ENCODE measurements at regions not wholly inside any gene's neighbourhood (a gene's known extent, or its start where the extent isn't known, plus 50 kb on each side); places are given as distances from the start of the nearest gene placed in this dataset.

DNA sequence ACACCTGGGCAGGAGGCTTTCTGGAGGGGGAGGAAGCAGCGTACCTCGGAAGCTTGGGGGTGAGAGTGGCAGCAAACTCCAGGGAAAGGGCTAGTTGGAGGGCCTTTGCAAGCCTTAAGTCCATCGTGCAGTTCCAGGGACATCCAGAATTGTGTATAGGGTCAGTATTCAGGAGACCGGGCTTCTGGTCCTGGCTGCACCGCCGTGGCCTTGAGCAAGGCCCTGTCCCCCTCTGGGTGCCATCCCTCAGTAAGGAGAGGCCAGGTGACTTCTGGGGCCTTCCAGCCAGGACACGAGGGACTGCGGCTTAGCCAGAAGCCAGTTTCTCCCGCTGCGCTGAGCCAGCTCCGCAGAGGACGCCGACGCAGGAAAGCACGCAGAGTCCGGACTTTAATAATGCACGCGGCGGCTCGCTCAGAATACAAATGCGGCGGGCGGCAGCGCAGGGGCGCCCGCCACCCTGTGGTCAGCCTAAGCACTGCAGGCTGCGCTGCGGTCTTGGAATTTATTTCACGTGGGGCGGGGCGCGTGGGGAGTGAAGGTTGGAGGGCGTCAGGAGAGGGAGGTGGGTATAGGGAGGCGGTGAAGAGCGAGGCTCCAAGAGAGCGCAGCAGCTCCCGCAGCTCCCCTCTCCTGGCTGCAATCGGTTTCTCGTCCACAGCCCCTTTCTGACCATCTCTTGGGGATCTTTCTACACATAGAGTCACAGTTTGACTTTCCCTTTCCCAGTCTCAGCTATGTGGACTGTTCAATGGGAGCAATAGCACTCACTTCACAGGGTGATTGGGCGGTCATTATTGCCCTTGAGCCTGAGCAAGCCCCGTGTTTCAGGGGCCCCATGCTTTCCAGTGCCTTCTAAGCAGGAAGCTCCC lies 94.1 kb upstream of the GPR50 start:
- no peak overlapping the region for H4K8ac ChIP-seq (ENCODE audit: low read depth, low read length)
- H2BK12ac ChIP-seq (ENCODE audit: low read length), result no peak overlapping the region
- no peaks in the 10 kb centered on the region for H3K9me3 ChIP-seq (ENCODE audit: insufficient read depth, low read depth, low read length)
- no peak overlapping the region for H4K12ac ChIP-seq (ENCODE audit: low read depth, low read length)
- no peak overlapping the region for H3K27ac ChIP-seq (ENCODE audit: low read depth, low read length)
- no peak overlapping the region for H3K14ac ChIP-seq (ENCODE audit: low read length)
- H3K79me1 ChIP-seq (ENCODE audit: low read length), result no peaks in the 10 kb centered on the region
- H3K18ac ChIP-seq (ENCODE audit: low read length), result no peak overlapping the region
- no peak overlapping the region for H3K23ac ChIP-seq (ENCODE audit: low read length)
- peaks cover 2 to 4% of the 10 kb centered on the region in 2 experiments for H3K4me1 ChIP-seq (ENCODE audit: control insufficient read depth in 1 of 2, insufficient read depth in 2 of 2, low read length in 2 of 2)
- no peak overlapping the region for H4K91ac ChIP-seq (ENCODE audit: low read depth, low read length)
- no peaks in the 10 kb centered on the region for H3K27me3 ChIP-seq (ENCODE audit: insufficient read depth, low read length)
- H2BK120ac ChIP-seq (ENCODE audit: insufficient read depth, low read length, poor library complexity), result no peak overlapping the region
- H2AFZ ChIP-seq (ENCODE audit: insufficient read depth, low read length, poor library complexity), result peak overlapping the region; percentile 17
- no peak overlapping the region for H2AK5ac ChIP-seq (ENCODE audit: low read length)
- H3K4me3 ChIP-seq (ENCODE audit: low read depth, low read length), result no peak overlapping the region
- WGBS (ENCODE audit: extremely low coverage, insufficient coverage, insufficient read length), result no CpG with 5 or more reads among the region's 41 CpGs
- no peaks in the 10 kb centered on the region for H3K36me3 ChIP-seq (ENCODE audit: control insufficient read depth in 1 of 2, insufficient read depth in 2 of 2, low read length in 2 of 2)
- H3K9ac ChIP-seq (ENCODE audit: low read length), result no peak overlapping the region
- H3K79me2 ChIP-seq (ENCODE audit: control insufficient read depth, insufficient read depth, low read length, poor library complexity), result no peaks in the 10 kb centered on the region
- H3K4ac ChIP-seq (ENCODE audit: low read depth, low read length), result no peak overlapping the region
- peak overlapping the region; percentile 63 for H3K4me2 ChIP-seq (ENCODE audit: low read length)
- H2BK5ac ChIP-seq (ENCODE audit: low read depth, low read length, poor library complexity), result no peak overlapping the region
- DNase-seq, result peak; percentile 49 to 76

DNA sequence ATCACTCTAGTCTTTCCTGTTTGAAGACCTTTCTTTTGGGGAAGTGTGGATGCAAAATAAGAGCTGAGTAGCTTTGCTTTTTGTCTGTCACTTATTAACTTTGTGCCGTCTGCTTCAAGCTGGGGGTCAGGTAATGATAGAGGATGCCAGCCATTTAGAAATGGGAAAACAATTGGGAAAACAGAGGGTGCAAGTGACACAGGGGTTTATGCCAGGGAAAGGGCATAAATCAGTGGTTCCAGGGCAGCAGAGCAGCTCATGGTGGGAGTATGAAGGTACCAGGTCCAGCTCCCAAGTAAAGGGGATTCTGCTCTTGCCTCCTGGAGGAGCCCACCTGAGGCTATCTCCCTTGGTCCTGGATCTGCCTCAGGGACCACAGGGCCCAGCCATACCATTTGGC lies 91.9 kb upstream of the GPR50 start:
- H3K4me2 ChIP-seq (ENCODE audit: low read length), result no peak overlapping the region

DNA sequence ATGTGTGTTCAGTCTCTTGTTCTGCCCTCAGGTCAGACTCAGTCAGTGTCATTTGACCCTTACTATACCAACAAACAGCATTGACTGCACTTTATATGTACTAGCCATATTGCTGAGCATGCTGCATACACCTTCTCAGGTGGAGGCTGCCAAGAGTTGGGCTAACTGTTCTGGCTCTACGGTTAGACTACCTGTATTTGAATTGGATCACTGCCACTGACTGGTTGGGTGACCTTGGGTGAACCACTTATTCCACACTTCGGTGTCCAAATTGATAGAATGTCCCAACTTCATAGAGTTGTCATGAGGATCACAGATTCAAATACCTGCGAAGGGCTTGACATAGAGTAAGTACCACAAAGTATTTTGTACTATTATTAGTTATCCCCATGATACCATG lies 91.2 kb upstream of the GPR50 start:
- Histone ChIP-seq H3K27me3 (ENCODE audit: insufficient read depth, low read length) (no peaks in the 10 kb centered on the region), H4K12ac (ENCODE audit: low read depth, low read length) (no peak overlapping the region), H3K36me3 (ENCODE audit: control insufficient read depth in 1 of 2, insufficient read depth in 2 of 2, low read length in 2 of 2) (no peaks in the 10 kb centered on the region), H3K4ac (ENCODE audit: low read depth, low read length) (no peak overlapping the region), H3K9ac (ENCODE audit: low read length) (no peak overlapping the region), H4K8ac (ENCODE audit: low read depth, low read length) (no peak overlapping the region), H3K4me1 (ENCODE audit: control insufficient read depth in 1 of 2, insufficient read depth in 2 of 2, low read length in 2 of 2) (peaks cover 2 to 4% of the 10 kb centered on the region in 2 experiments), H3K79me1 (ENCODE audit: low read length) (no peaks in the 10 kb centered on the region), H2BK120ac (ENCODE audit: insufficient read depth, low read length, poor library complexity) (no peak overlapping the region), H2AFZ (ENCODE audit: insufficient read depth, low read length, poor library complexity) (no peak overlapping the region), H3K14ac (ENCODE audit: low read length) (no peak overlapping the region), H3K27ac (ENCODE audit: low read depth, low read length) (no peak overlapping the region), H2BK12ac (ENCODE audit: low read length) (no peak overlapping the region), H3K18ac (ENCODE audit: low read length) (no peak overlapping the region), H3K79me2 (ENCODE audit: control insufficient read depth, insufficient read depth, low read length, poor library complexity) (no peaks in the 10 kb centered on the region), H3K23ac (ENCODE audit: low read length) (no peak overlapping the region), H3K9me3 (ENCODE audit: insufficient read depth, low read depth, low read length) (no peaks in the 10 kb centered on the region), H2BK5ac (ENCODE audit: low read depth, low read length, poor library complexity) (no peak overlapping the region), H4K91ac (ENCODE audit: low read depth, low read length) (no peak overlapping the region), H2AK5ac (ENCODE audit: low read length) (no peak overlapping the region), H3K4me3 (ENCODE audit: low read depth, low read length) (no peak overlapping the region), H3K4me2 (ENCODE audit: low read length) (no peak overlapping the region)
- WGBS (ENCODE audit: extremely low coverage, insufficient coverage, insufficient read length), result no CpG with 5 or more reads among the region's 3 CpGs
- DNase-seq, result no peak

More for the DNA sequence above, 91.9 kb upstream of the GPR50 start:
- Histone ChIP-seq H4K12ac (ENCODE audit: low read depth, low read length) (no peak overlapping the region), H2BK5ac (ENCODE audit: low read depth, low read length, poor library complexity) (no peak overlapping the region), H3K9me3 (ENCODE audit: insufficient read depth, low read depth, low read length) (no peaks in the 10 kb centered on the region), H3K27ac (ENCODE audit: low read depth, low read length) (no peak overlapping the region), H3K4ac (ENCODE audit: low read depth, low read length) (no peak overlapping the region), H2BK120ac (ENCODE audit: insufficient read depth, low read length, poor library complexity) (no peak overlapping the region), H3K79me1 (ENCODE audit: low read length) (no peaks in the 10 kb centered on the region), H2AK5ac (ENCODE audit: low read length) (no peak overlapping the region), H3K4me3 (ENCODE audit: low read depth, low read length) (no peak overlapping the region), H3K14ac (ENCODE audit: low read length) (no peak overlapping the region), H3K4me1 (ENCODE audit: control insufficient read depth in 1 of 2, insufficient read depth in 2 of 2, low read length in 2 of 2) (peaks cover 2 to 4% of the 10 kb centered on the region in 2 experiments), H2BK12ac (ENCODE audit: low read length) (no peak overlapping the region), H2AFZ (ENCODE audit: insufficient read depth, low read length, poor library complexity) (no peak overlapping the region), H3K27me3 (ENCODE audit: insufficient read depth, low read length) (no peaks in the 10 kb centered on the region), H3K18ac (ENCODE audit: low read length) (no peak overlapping the region), H3K9ac (ENCODE audit: low read length) (no peak overlapping the region), H3K23ac (ENCODE audit: low read length) (no peak overlapping the region), H4K8ac (ENCODE audit: low read depth, low read length) (no peak overlapping the region), H3K36me3 (ENCODE audit: control insufficient read depth in 1 of 2, insufficient read depth in 2 of 2, low read length in 2 of 2) (no peaks in the 10 kb centered on the region), H3K79me2 (ENCODE audit: control insufficient read depth, insufficient read depth, low read length, poor library complexity) (no peaks in the 10 kb centered on the region), H4K91ac (ENCODE audit: low read depth, low read length) (no peak overlapping the region)
- no CpG with 5 or more reads among the region's 1 CpG for WGBS (ENCODE audit: extremely low coverage, insufficient coverage, insufficient read length)
- DNase-seq, result no peak

DNA sequence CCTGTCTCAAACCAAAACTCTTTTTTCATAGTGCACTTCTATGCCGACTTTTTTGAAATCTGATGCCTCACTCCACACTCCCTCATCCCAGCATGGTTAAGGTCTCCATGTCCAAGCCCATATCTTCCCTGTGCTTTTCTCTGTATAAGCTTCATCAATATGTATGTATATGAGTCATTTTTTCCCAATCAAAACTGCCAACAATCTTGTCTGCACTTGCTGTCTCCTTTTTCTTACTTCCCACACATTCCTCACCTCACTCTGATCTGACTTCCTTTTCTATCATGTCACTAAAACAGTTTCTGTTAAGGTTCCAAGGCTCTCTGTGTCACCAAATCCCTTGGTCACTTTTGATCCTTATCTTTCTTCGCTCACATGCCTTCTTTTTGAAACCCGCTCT lies 88.2 kb upstream of the GPR50 start:
- H2BK120ac ChIP-seq (ENCODE audit: insufficient read depth, low read length, poor library complexity), result no peak overlapping the region
- WGBS (ENCODE audit: extremely low coverage, insufficient coverage, insufficient read length), result no CpG with 5 or more reads among the region's 3 CpGs
- no peaks in the 10 kb centered on the region for H3K79me2 ChIP-seq (ENCODE audit: control insufficient read depth, insufficient read depth, low read length, poor library complexity)
- no peak overlapping the region for H3K18ac ChIP-seq (ENCODE audit: low read length)
- no peak overlapping the region for H4K12ac ChIP-seq (ENCODE audit: low read depth, low read length)
- H3K9ac ChIP-seq (ENCODE audit: low read length), result no peak overlapping the region
- H3K4me2 ChIP-seq (ENCODE audit: low read length), result no peak overlapping the region
- H2BK5ac ChIP-seq (ENCODE audit: low read depth, low read length, poor library complexity), result no peak overlapping the region
- H3K9me3 ChIP-seq (ENCODE audit: insufficient read depth, low read depth, low read length), result no peaks in the 10 kb centered on the region
- no peak overlapping the region for H2AK5ac ChIP-seq (ENCODE audit: low read length)
- H3K4me1 ChIP-seq (ENCODE audit: control insufficient read depth in 1 of 2, insufficient read depth in 2 of 2, low read length in 2 of 2), result no peaks in the 10 kb centered on the region
- no peak overlapping the region for H2BK12ac ChIP-seq (ENCODE audit: low read length)
- H4K91ac ChIP-seq (ENCODE audit: low read depth, low read length), result no peak overlapping the region
- no peaks in the 10 kb centered on the region for H3K79me1 ChIP-seq (ENCODE audit: low read length)
- no peak overlapping the region for H3K23ac ChIP-seq (ENCODE audit: low read length)
- no peak overlapping the region for H4K8ac ChIP-seq (ENCODE audit: low read depth, low read length)
- no peak overlapping the region for H3K4me3 ChIP-seq (ENCODE audit: low read depth, low read length)
- no peaks in the 10 kb centered on the region for H3K36me3 ChIP-seq (ENCODE audit: control insufficient read depth in 1 of 2, insufficient read depth in 2 of 2, low read length in 2 of 2)
- no peak overlapping the region for H3K27ac ChIP-seq (ENCODE audit: low read depth, low read length)
- H3K27me3 ChIP-seq (ENCODE audit: insufficient read depth, low read length), result no peaks in the 10 kb centered on the region
- no peak overlapping the region for H3K14ac ChIP-seq (ENCODE audit: low read length)
- H3K4ac ChIP-seq (ENCODE audit: low read depth, low read length), result no peak overlapping the region
- no peak for DNase-seq
- H2AFZ ChIP-seq (ENCODE audit: insufficient read depth, low read length, poor library complexity), result no peak overlapping the region

Data from trophoblast cell (in vitro differentiated cells and primary cell).